ENCODE measurements at regions not wholly inside any gene's neighbourhood (a gene's known extent, or its start where the extent isn't known, plus 50 kb on each side); places are given as distances from the start of the nearest gene placed in this dataset.

GRCh38 chr16:5668553-5668952 lies 571.0 kb upstream of the EEF2KMT start:
- TF ChIP-seq CTCF (IDR thresholded peaks at IDR 0.05; ENCODE audit: low read depth, low read length) (no peak), EZH2phosphoT487 (IDR thresholded peaks at IDR 0.05; ENCODE audit: low read depth) (no peak)
